ENCODE measurements at regions not wholly inside any gene's neighbourhood (a gene's known extent, or its start where the extent isn't known, plus 50 kb on each side); places are given as distances from the start of the nearest gene placed in this dataset.
"Not testable (repeated sequence)": the region's sequence is repeated elsewhere in the genome, so short reads cannot be mapped to it uniquely, and the experiment has no call there.

DNA sequence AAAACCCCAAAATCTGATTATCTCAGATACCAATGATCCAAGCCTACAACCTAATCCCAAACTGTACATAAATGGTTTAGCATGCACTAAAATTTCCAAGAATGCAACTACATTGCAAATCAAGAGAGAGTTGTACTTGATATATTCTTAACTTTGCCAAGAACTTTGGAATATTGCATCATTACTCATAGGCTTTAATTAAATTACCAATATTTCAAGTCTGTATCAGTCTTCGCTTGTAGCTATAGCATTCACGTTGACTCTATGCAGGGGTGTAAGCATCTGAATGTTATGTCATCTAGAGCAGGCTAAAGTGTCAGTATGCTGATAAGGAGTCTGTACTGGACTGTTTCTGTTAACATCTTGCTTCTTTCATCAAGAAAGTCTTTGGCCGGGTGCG, 56.3 kb downstream of the FOXI3 start:
- H3K36me3 Mint-ChIP-seq (ENCODE audit: low read depth): no peaks in the 10 kb centered on the region
- DNase-seq (ENCODE audit: low spot score): no peak
- no peaks in the 10 kb centered on the region for H3K9me3 Mint-ChIP-seq
- no peak overlapping the region for H3K4me3 Mint-ChIP-seq (ENCODE audit: low read depth)
- no peak overlapping the region for H3K27ac Mint-ChIP-seq
- intact Hi-C loops (cut with micrococcal nuclease): no loop called here
- peaks cover 3% of the 10 kb centered on the region for H3K27me3 Mint-ChIP-seq (ENCODE audit: low read depth)
- no peaks in the 10 kb centered on the region for H3K4me1 Mint-ChIP-seq (ENCODE audit: low read depth)

DNA sequence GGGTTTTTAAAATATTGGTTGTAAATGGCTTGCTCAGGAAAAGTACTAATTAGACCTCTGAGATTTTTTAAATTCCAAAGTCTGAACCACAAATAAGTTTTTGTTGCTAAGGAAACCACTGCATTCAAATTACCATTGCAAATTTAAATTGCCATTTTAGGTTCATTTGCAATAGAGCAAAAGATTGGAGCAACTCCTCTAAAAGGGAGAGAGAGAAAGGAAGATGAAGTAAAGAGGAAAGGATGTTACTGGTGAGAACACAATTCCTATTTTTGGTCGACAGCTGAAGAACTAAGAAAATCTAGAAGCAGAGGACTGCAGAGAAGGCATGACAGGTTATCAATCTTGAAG, 74.9 kb downstream of the FOXI3 start:
- no peak overlapping the region for H3K4me3 Mint-ChIP-seq (ENCODE audit: low read depth)
- H3K36me3 Mint-ChIP-seq (ENCODE audit: low read depth): no peaks in the 10 kb centered on the region
- H3K27me3 Mint-ChIP-seq (ENCODE audit: low read depth): no peaks in the 10 kb centered on the region
- H3K27ac Mint-ChIP-seq: no peak overlapping the region
- no peaks in the 10 kb centered on the region for H3K4me1 Mint-ChIP-seq (ENCODE audit: low read depth)
- intact Hi-C loops (cut with micrococcal nuclease): no loop called here
- no peak for DNase-seq (ENCODE audit: low spot score)
- no peaks in the 10 kb centered on the region for H3K9me3 Mint-ChIP-seq

DNA sequence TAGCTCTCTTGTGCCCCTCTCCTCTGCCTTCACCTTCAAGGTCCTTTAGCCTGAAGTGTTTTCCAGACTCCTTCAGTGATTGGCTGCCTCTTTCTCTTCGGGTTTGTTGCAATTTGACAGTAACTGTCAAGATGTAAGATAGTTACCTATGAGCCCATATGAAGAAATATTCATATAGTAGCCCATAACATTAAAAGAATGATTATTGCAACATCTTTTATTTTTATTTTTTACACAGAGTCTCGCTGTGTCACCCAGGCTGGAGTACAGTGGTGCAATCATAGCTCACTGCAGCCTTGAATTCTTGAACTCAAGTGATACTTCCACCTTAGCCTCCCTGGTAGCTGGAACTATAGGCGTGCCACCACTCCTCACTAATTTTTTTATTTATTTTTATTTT, 80.5 kb downstream of the FOXI3 start:
- DNase-seq (ENCODE audit: low spot score): no peak
- peaks cover 2% of the 10 kb centered on the region for H3K27me3 Mint-ChIP-seq (ENCODE audit: low read depth)
- H3K4me3 Mint-ChIP-seq (ENCODE audit: low read depth): no peak overlapping the region
- no peaks in the 10 kb centered on the region for H3K9me3 Mint-ChIP-seq
- H3K36me3 Mint-ChIP-seq (ENCODE audit: low read depth): no peaks in the 10 kb centered on the region
- intact Hi-C loops (cut with micrococcal nuclease): no loop called here
- no peak overlapping the region for H3K27ac Mint-ChIP-seq
- no peaks in the 10 kb centered on the region for H3K4me1 Mint-ChIP-seq (ENCODE audit: low read depth)

DNA sequence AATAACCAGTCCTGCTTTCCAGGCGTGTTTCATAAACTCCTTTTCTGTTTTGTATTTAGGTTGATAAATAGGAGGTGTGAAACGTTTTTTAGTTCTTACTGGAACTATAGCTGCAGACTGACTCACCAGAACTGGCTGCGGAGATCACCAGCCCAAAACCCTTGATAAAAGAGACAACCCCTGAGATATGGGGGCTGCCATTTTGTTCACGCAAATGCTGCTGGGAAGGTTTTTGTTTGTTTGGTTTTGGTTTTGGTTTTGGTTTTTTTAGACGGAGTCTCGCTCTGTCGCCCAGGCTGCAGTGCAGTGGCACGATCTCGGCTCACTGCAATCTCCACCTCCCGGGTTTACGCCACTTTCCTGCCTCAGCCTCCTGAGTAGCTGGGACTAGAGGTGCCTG, 87.1 kb downstream of the FOXI3 start:
- H3K27me3 Mint-ChIP-seq (ENCODE audit: low read depth); intact Hi-C loops (cut with micrococcal nuclease); H3K36me3 Mint-ChIP-seq (ENCODE audit: low read depth); H3K9me3 Mint-ChIP-seq; H3K4me1 Mint-ChIP-seq (ENCODE audit: low read depth); H3K27ac Mint-ChIP-seq; DNase-seq (ENCODE audit: low spot score); H3K4me3 Mint-ChIP-seq (ENCODE audit: low read depth): not testable (repeated sequence)

DNA sequence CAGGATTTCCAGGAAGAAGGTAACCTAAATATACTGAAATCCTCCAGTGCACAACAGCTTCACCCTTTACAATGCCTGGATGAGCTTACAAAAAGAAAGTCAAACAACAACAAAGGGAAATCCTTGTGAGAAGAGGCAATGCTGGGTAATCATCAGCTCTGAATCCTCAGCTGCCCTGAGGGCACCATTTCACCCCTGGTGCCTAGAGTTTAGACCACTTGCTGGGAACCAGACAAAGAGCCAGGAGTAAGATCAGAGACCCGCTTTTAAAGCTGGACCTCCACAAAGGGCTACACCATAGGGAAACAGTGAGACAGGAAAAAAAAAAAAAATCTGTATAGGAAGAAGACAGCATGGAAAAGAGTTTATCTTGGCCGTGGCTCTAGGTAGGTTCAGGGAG, 97.0 kb downstream of the FOXI3 start:
- peaks cover 19% of the 10 kb centered on the region for H3K27me3 Mint-ChIP-seq (ENCODE audit: low read depth)
- no peak for DNase-seq (ENCODE audit: low spot score)
- H3K27ac Mint-ChIP-seq: no peak overlapping the region
- no peak overlapping the region for H3K4me3 Mint-ChIP-seq (ENCODE audit: low read depth)
- H3K9me3 Mint-ChIP-seq: no peaks in the 10 kb centered on the region
- H3K4me1 Mint-ChIP-seq (ENCODE audit: low read depth): peaks cover 3% of the 10 kb centered on the region
- intact Hi-C loops (cut with micrococcal nuclease): no loop called here
- H3K36me3 Mint-ChIP-seq (ENCODE audit: low read depth): no peaks in the 10 kb centered on the region

DNA sequence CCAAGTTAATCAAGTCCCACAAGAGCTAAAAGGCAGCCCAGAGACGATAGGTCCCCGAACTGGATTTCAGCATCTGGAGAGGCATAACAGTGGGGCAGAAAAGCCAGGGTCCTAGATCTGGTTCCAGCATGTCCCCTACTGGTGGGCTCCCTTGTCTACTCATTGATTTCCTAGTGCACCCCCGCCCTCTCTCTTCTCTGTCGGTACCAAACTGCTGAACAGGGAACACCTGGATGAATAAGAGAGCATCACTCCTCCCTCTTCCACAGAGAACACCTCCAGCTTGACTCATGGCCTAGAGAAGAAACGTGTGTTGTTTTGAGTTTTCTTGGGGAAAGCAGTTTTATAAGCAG, 101.3 kb downstream of the FOXI3 start:
- H3K27ac Mint-ChIP-seq: no peak overlapping the region
- no peaks in the 10 kb centered on the region for H3K36me3 Mint-ChIP-seq (ENCODE audit: low read depth)

DNA sequence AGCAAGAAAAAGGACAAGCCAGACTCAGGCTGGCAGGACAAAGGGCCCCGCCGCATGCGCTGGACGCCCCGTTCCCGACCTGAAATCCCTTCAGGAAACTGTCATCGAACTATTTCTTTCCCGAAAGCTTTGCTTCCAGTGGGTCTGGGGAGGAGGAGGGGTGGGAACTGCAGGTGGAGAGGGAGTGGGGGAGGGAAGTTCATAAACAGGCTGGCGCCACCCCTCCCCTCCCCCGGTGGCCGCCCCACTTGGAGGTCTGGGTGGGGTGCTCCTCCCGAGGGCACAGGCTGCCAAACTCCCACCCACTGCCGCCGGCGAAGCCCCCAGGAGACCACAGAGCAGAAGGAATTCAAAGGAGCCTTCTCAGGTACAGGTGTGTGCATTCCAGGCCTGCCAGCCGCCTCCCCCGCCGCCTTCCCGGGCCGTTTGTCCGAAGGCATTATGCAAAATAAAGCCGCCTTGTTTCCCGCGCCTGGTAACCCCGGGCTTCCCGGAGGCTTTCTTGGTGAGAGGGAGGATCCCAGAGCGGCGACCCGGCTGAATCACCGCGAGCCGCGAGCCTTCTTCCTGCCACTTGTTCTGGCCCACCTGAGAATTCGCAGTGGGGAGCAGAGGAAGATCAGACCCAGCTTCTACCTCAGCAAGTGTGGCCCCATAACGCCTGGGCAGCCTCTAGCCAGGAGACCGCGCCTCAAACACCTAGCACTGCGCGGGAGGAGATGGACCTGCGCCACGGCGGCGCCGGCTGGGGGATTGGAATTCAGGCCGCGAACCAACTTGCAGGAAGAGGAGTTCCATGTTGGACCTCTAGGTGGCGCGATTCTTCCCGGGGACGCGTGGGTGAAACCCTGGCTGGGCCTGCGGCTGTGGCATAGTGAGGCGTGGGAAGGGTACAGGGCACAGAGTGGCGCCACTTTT, 101.9 kb downstream of the FOXI3 start:
- intact Hi-C loops (cut with micrococcal nuclease): no loop called here
- no peak overlapping the region for H3K27ac Mint-ChIP-seq
- H3K36me3 Mint-ChIP-seq (ENCODE audit: low read depth): no peaks in the 10 kb centered on the region
- no peaks in the 10 kb centered on the region for H3K9me3 Mint-ChIP-seq
- H3K4me1 Mint-ChIP-seq (ENCODE audit: low read depth): peaks cover 3% of the 10 kb centered on the region
- H3K27me3 Mint-ChIP-seq (ENCODE audit: low read depth): peaks cover 20% of the 10 kb centered on the region
- DNase-seq (ENCODE audit: low spot score): peak; percentile 59
- peak overlapping the region; percentile 26 for H3K4me3 Mint-ChIP-seq (ENCODE audit: low read depth)

More for the DNA sequence above, 101.3 kb downstream of the FOXI3 start:
- Mint-ChIP-seq H3K4me3 (ENCODE audit: low read depth) (no peak overlapping the region), H3K4me1 (ENCODE audit: low read depth) (peaks cover 3% of the 10 kb centered on the region), H3K9me3 (no peaks in the 10 kb centered on the region), H3K27me3 (ENCODE audit: low read depth) (peaks cover 22% of the 10 kb centered on the region)
- intact Hi-C loops (cut with micrococcal nuclease): no loop called here
- DNase-seq (ENCODE audit: low spot score): no peak

DNA sequence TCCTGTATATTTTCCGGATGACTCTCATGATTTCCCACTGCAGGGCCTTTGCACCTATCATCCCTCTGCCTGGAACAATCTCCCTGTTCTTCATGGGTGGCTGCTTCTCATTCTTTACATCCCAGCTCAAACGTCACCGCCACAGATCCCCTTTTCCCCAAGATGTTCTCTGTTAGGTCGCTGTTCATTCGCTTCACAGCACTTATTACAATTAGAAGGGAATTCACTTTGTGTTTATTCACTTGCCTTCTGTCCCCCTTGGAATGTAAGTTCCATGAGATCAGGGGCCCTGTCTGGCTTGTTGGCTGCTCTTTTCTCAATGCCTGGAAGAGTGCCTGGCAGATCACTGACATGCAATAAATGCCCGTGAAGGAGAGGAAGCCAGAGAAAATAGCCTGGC, 106.7 kb downstream of the FOXI3 start:
- DNase-seq (ENCODE audit: low spot score): no peak
- intact Hi-C loops (cut with micrococcal nuclease): no loop called here
- Mint-ChIP-seq H3K36me3 (ENCODE audit: low read depth) (no peaks in the 10 kb centered on the region), H3K27ac (no peak overlapping the region), H3K9me3 (peaks cover 3% of the 10 kb centered on the region), H3K27me3 (ENCODE audit: low read depth) (peaks cover 12% of the 10 kb centered on the region), H3K4me3 (ENCODE audit: low read depth) (no peak overlapping the region), H3K4me1 (ENCODE audit: low read depth) (peaks cover 7% of the 10 kb centered on the region)

DNA sequence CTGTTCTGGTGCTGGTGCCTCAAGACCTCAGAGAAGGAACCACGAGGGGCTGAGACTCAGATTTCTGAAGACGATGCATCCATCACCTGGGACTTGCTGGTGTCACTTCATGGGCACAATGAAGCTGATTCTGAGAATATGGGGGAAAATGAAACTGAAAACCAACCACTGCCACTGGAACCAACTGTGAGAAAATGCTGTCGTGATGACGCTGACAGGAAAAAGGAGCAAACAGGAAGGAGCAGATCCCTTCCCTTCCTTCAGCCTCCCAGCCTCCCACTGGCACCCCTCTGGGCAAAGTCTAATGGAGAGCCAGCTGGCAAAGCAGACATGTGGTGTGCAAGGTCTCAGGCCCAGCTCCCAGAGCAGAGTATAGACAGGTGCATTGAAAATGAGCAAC, 109.7 kb downstream of the FOXI3 start:
- peaks cover 8% of the 10 kb centered on the region for H3K9me3 Mint-ChIP-seq
- H3K27ac Mint-ChIP-seq: no peak overlapping the region
- no peak for DNase-seq (ENCODE audit: low spot score)
- H3K4me1 Mint-ChIP-seq (ENCODE audit: low read depth): peaks cover 7% of the 10 kb centered on the region
- no peaks in the 10 kb centered on the region for H3K36me3 Mint-ChIP-seq (ENCODE audit: low read depth)
- intact Hi-C loops (cut with micrococcal nuclease): no loop called here
- peaks cover 13% of the 10 kb centered on the region for H3K27me3 Mint-ChIP-seq (ENCODE audit: low read depth)
- no peak overlapping the region for H3K4me3 Mint-ChIP-seq (ENCODE audit: low read depth)

DNA sequence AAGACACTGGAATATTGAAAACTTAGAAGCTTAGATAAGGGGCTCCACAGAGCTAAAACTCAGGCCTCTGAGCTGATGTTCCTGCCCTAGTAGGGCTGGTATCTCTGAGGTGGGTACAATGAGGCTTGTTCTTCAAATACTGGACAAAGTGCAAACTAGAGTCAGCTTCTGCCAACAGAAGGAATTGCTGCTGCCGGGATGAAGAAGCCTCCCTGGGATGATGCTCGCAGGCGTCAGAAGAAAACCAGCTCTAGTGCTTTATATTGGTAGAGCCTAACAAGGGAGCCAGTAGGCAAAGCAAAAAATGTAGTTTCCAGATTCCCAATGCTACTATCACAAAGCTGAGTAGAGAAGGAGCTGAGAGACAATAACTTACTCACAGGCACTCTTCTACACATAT, 118.1 kb downstream of the FOXI3 start:
- H3K4me1 Mint-ChIP-seq (ENCODE audit: low read depth): peaks cover 3% of the 10 kb centered on the region
- peaks cover 20% of the 10 kb centered on the region for H3K27me3 Mint-ChIP-seq (ENCODE audit: low read depth)
- H3K36me3 Mint-ChIP-seq (ENCODE audit: low read depth): no peaks in the 10 kb centered on the region
- H3K27ac Mint-ChIP-seq: no peak overlapping the region
- H3K9me3 Mint-ChIP-seq: no peaks in the 10 kb centered on the region
- no peak overlapping the region for H3K4me3 Mint-ChIP-seq (ENCODE audit: low read depth)
- DNase-seq (ENCODE audit: low spot score): no peak
- intact Hi-C loops (cut with micrococcal nuclease): no loop called here

DNA sequence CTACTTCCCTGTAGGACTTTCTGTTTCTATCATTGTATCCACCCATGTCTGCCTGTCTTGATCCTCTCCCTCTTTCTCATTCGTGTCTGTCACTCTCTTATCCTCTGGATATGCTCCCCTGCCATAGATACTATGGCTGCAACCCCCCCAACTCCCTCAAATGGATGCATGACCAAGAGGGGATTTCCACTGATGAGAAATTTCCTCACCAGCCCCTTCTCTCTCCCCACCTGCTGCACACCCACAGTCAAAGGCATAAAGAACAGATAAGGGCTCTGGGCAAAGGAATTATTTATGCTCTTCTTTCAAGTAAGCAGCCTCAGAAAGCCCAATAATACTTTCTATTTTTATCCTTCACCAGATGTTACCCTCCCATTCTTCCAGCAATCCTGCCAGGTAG, 121.3 kb downstream of the FOXI3 start:
- peaks cover 26% of the 10 kb centered on the region for H3K27me3 Mint-ChIP-seq (ENCODE audit: low read depth)
- peaks cover 3% of the 10 kb centered on the region for H3K4me1 Mint-ChIP-seq (ENCODE audit: low read depth)
- H3K36me3 Mint-ChIP-seq (ENCODE audit: low read depth): no peaks in the 10 kb centered on the region
- DNase-seq (ENCODE audit: low spot score): no peak
- no peaks in the 10 kb centered on the region for H3K9me3 Mint-ChIP-seq
- intact Hi-C loops (cut with micrococcal nuclease): no loop called here
- H3K4me3 Mint-ChIP-seq (ENCODE audit: low read depth): no peak overlapping the region
- H3K27ac Mint-ChIP-seq: no peak overlapping the region

DNA sequence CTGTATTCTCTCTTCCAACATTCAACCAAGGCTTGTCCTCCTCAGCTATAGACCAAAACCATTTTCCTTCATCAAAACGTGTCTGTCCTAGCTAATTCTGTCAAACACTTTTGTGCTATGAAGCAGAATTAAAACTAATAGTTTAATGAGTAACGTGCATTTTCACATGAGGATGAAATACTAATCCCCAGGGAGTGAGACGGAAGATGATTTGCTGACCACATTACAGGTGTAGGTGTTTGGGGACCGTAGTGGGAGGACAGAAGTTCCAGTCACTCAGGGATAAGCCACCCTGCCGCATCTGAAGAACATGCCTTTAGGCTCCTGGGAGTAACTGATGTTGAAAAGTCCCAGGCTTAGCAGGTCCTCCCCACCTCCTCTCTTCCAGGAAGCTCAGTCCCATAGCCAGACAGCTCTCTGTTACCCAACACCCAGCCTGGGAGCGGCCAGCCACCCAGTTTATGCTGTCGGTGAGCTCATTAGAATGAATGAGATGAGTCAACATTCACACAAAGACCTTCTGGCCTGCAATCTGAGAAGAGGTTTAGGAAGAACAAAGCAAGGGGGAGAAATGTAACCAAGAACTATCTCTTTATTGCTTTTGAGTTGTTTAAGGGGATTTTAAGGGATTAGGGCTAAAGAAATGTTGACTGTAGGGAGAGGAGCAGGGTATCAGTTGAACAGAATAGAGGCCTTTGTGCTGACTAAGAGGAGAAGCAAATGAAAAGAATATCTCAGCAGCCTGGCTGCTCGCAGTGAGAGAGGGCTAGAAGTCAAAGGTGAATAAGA, 122.5 kb downstream of the FOXI3 start:
- Mint-ChIP-seq H3K27ac (no peak overlapping the region), H3K27me3 (ENCODE audit: low read depth) (peaks cover 28% of the 10 kb centered on the region), H3K4me3 (ENCODE audit: low read depth) (no peak overlapping the region), H3K9me3 (no peaks in the 10 kb centered on the region), H3K36me3 (ENCODE audit: low read depth) (no peaks in the 10 kb centered on the region), H3K4me1 (ENCODE audit: low read depth) (peaks cover 3% of the 10 kb centered on the region)
- DNase-seq (ENCODE audit: low spot score): no peak
- intact Hi-C loops (cut with micrococcal nuclease): no loop called here

DNA sequence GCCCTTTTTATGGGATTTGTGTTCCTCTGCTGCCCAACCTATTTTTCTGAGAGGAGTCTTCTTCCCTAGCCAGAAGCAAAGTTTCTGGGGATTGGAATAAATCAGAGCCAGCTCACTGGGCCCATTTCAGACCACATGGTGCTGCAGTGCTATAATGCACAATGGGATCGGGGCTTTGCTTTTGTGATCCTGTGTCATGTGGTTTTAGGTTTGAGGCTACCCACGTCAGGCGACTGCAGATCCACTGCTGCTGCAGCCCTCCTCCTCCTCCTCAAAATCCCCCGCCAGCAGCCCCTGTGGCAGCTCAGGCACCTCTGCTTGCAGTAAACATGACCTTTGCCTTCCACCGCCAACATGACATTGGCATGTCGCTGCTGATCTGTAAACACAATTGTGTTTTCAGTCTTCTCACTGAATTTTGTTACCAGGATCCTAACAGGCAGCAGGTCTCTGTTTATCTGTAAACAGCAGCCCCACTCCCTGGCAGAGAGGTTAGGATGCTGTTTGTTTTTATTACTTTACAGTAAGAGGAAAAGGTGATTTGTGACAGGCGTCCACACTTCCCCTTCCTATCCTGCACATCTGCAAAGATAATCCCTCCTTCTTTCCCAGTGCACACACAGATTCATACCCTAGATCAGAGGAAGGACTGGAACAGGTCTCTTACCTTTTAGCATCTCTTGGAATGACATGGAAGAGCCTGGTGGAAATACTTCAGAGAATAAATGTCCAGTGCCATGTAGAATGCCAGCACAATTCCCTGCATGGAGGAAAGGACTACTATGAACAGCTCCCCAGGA, 130.8 kb downstream of the FOXI3 start:
- DNase-seq (ENCODE audit: low spot score): no peak
- H3K4me1 Mint-ChIP-seq (ENCODE audit: low read depth): no peaks in the 10 kb centered on the region
- peaks cover 5% of the 10 kb centered on the region for H3K27me3 Mint-ChIP-seq (ENCODE audit: low read depth)
- no peak overlapping the region for H3K4me3 Mint-ChIP-seq (ENCODE audit: low read depth)
- H3K27ac Mint-ChIP-seq: no peak overlapping the region
- intact Hi-C loops (cut with micrococcal nuclease): no loop called here
- H3K36me3 Mint-ChIP-seq (ENCODE audit: low read depth): no peaks in the 10 kb centered on the region
- H3K9me3 Mint-ChIP-seq: no peaks in the 10 kb centered on the region

Data from activated T-helper 2 cell treated with anti-CD3 and anti-CD28 coated beads, Interferon-gamma antibody, Interleukin-2, Interleukin-4, amounts not matched to agents 10 μg/mL and 5 μg/mL and 100 μg/mL, durations not matched to agents 14 hours and 24 hours and 36 hours (primary cell).